ENCODE measurements at regions not wholly inside any gene's neighbourhood (a gene's known extent, or its start where the extent isn't known, plus 50 kb on each side); places are given as distances from the start of the nearest gene placed in this dataset.

GRCh38 chr9:18358325-18358724 lies 115.6 kb upstream of the ADAMTSL1 start:
- no peak for DNase-seq

GRCh38 chr9:18359335-18359734 lies 114.6 kb upstream of the ADAMTSL1 start:
- DNase-seq = no peak

DNA sequence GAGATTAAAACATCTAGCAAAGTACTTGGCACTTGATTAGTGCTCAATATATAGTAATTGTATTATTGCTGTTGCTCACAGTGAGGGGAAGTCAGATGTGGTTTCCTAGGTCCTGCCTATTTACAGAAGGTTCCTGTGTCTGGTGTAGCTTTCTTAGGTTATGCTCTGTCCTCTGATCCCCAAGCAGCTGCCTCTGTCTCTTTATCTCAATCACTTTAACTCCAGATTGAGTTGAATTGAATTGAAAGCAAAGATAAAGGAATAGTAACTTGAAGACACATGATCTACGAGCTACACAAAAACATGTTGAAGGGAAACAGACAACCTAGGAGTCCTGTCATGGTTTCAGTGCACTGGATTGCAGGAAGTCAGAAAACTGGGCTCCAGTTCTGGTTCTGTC lies 113.9 kb upstream of the ADAMTSL1 start:
- DNase-seq = no peak

- no peak for DNase-seq
Observed at GRCh38 chr9:18361646-18362045, 112.3 kb upstream of the ADAMTSL1 start.

GRCh38 chr9:18362166-18362565 lies 111.8 kb upstream of the ADAMTSL1 start:
- DNase-seq = no peak

GRCh38 chr9:18362901-18363685 lies 110.9 kb upstream of the ADAMTSL1 start:
- DNase-seq = no peak

DNA sequence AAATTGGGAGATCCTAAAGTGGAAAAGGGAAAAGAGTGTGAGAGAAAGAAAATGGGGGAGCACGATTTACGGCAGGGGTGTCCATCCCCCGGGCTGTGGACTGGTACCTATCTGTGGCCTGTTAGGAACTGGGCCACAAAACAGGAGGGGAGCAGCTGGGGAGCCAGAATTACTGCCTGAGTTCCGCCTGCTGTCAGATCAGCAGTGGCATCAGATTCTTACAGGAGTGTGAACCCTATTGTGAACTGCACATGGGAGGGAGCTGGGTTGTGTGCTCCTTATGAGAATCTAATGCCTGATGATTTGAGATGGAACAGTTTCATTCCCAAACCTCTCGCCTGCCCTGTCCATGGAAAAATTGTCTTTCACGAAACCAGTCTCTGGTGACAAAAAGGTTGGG lies 108.3 kb upstream of the ADAMTSL1 start:
- DNase-seq = no peak

- no peak for DNase-seq
Observed at GRCh38 chr9:18366184-18366583, 107.8 kb upstream of the ADAMTSL1 start.

DNA sequence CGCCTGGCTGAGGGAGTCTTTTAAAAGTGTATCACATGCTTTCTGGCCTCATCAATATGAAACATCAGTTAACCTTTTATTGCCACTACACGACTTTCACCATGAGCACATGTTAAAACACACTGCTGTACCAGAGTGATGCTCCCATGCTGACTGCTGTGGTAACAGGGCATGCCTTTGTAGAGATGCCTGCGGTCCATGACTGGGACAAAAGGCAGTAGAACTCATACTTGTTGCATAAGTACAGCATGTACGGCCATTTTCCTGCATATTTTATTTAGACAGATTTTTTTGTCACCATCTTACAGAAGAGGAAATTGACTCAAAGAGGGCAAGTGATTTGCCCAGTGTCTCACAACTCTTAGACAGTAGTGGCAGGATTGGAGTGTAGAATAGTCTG lies 105.7 kb upstream of the ADAMTSL1 start:
- DNase-seq = no peak

DNA sequence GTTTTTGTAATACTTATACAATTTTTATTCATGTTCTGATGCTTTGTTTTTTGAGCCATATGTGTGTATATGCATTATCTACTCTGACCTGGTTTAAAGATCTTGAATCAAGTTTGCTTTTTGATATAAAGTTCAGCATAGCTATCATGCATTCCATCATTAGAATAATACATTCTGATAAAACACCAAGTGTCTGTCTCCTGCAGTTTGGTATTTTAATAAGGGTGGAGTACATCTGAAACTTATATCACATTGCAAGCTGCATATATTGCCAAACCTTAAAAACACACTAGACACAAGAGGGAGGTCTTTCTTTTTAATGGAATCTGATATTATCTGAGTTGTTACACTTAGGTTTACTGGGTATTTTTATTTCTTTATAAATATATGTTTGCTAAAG lies 102.8 kb upstream of the ADAMTSL1 start:
- DNase-seq = no peak

- no peak for DNase-seq
Observed at GRCh38 chr9:18371621-18372020, 102.3 kb upstream of the ADAMTSL1 start.

DNA sequence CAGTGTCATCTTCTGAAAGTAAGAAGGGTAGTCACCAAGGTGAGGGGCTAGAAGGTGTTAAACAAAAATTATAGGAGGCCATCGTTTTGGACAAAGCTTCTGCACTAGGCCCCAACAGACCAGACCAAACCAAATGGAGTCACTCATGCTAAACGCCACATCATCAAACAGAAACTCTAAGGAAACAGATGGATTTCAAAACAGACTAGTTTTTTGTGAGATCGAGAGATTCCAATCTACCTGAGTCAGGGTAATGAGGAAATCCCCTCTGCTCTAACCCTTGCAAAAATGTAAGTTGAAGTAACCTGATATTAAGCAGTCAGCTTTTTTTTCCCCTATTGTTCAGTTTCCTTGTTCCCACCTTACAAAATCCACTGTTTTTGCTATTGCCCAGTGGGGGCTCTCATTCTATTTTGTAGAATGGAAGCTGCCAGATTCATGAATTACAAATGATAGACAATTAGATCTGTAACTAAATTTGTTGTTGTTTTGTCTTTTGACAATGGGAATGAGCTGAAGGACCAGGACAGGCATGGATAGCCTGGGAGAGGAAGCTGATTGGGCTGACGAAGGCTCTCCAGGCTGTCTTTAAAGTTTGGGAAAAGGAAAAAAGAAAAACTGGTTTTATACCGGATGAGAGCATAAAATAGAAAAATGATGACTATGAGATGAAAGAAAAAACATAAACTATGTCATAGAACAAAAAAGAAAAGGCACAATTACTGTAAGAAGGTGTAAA lies 94.7 kb upstream of the ADAMTSL1 start:
- no peak for DNase-seq

- no peak for DNase-seq
Observed at GRCh38 chr9:18382243-18382642, 91.7 kb upstream of the ADAMTSL1 start.

DNA sequence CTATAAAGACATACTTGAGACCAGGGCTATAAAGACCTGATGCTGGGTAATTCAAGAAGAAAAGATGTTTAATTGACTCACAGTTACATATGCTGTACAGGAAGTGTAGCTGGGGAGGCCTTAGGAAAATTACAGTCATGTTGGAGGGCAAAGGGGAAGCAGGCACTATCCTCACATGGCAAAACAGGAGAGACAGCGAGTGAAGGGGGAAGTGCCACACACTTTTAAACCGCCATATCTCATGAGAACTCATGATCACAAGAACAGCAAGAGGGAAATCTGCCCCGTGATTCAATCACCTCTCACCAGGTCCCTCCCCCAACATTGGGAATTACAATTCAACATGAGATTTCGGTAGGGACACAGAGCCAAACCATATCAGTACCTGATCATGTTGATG lies 89.9 kb upstream of the ADAMTSL1 start:
- no peak for DNase-seq

- DNase-seq = no peak
Observed at GRCh38 chr9:18385696-18386490, 88.1 kb upstream of the ADAMTSL1 start.

GRCh38 chr9:18390393-18390792 lies 83.6 kb upstream of the ADAMTSL1 start:
- no peak for DNase-seq

DNA sequence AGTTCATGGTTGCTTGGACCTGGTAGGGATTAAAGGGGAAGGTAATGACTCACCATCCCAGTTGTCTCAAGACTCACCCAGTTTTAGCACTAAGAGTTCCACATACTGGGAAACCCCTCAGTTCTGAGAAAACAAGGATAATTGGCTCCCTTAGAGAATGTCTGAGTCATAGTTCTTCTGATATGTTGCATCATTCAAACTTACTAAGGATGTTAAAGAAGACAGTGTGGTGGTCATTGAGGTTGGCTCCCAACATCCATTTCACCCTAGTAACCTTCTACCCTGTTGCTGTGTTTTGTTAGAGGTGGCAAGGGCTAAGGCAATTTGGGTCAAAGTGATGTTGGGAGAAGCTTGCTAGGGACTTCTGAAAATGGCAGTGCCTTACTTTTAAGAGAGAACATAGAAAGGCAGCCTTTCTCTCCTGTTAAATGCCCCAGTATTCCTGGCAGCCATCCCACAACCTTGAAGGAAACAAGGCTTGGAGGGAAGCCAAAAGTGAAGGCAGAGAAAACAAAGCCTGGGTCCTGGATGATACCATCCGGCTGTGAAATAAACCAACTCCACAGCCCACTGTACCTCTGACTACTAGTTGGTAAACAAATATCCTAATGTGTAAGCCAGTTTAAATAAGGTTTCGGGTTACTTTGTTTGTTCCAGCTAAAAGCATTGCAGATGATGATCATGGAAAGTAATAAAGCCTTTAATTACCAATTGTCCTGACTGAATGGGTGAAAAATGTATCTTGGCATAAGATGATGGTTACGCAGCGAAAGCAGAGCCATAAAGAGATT lies 80.4 kb upstream of the ADAMTSL1 start:
- no peak for DNase-seq

DNA sequence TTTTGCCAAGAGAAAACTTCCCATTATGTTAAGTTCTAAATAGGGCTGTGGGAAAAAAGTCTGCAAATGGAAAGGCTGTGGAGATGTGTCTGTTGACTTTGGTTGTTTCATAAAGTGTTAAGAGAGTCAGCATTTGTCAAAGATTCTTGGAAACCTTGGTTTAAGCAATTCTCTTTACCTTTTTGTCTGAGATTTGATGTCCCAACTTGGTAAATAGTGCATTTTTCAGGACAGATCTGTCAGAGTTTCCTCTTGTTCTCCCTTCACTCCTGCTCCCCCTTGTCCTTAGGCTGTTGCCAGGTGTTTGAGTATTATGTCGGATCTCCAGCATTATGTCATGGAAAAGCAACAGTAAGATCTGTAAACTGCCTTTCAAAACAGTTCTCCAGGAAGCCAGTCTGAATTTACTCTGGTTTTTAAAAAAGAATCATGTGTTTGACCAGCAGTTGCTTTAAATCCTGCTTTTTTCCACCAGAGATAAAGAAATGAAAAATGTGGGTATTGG lies 79.1 kb upstream of the ADAMTSL1 start:
- no peak for DNase-seq

DNA sequence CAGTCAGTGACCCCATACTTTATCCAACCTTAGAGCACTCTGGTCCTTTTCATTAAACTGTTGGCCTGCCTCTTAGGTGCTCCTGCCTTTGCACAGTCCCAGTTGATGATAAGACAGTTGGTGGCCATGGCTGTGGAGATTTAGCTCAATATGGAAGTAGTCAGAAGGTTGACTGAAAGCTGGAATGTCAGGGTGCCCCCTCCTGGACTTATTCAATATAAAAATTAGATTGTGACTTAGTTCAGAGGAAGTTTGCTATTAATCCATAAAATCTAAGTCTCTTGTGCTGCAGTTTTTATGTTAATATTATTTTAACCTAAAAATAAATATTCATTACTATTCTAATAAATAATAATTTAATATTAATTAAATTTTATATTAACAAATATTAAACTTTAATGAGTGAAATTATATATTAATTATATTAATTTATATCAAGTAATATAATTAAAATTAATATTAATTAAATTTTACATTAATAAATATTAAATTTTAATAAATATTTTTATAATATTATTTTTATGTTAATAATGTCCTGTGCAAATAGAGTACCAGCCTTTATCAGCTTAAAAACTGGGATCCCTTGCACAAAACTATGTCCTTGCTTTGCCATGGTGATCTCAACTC lies 77.7 kb upstream of the ADAMTSL1 start:
- no peak for DNase-seq

DNA sequence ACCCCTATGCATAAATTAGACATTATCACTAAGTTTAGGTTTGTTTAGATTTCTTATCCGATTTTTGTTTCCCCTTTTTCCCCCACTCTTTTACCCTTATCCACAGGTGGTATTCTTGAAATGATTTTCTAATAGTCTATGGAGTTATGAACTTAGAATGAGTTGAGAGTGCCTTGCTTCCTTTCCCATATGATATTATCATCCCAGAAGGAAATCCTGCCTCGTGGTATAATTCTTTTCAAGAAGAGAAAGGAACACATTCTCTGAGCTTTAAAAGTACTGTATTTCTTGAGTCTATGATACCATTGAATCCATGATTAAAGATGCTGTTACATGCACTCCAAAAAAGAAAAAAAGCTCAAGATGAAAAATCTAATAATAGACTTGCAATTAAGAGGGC lies 76.9 kb upstream of the ADAMTSL1 start:
- no peak for DNase-seq

GRCh38 chr9:18398038-18398437 lies 75.9 kb upstream of the ADAMTSL1 start:
- DNase-seq = no peak

DNA sequence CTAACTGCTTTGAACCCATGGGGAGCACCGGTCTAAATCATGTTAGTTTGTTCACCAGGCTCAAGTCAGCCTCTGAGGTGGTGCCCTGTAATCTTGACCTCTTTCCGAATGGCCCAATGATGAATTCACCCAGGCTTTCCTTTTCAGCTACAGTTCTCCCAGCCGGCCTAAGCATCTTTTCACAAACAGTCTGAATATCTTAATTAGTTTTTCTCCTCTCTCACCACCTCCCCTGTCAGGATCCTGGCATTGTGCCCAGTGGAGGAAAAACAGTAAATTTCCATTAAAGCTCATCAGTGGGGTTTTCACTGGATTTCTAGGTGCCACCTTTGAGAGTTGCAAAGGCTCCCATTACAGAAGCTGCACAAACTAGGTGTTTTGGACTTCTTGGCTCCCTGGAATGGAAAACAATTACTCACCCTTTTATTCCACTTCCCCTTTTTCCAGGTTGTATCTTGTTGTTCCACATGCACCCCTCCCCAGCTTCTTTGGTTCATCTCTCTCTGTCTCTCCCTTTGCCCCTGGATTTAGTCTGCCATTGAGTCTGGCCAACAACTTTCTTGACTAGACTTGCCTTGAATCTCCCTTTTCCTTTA lies 69.4 kb upstream of the ADAMTSL1 start:
- no peak for DNase-seq
